ENCODE measurements at regions not wholly inside any gene's neighbourhood (a gene's known extent, or its start where the extent isn't known, plus 50 kb on each side); places are given as distances from the start of the nearest gene placed in this dataset.
A peak's percentile ranks its signal among the peaks of the same experiment; 100 is the strongest.

- no peak overlapping the region for H3K27ac ChIP-seq
- DNase-seq (no peak), ATAC-seq (no peak)
- intact Hi-C loops (cut with DNase I), result no loop called here
- no peaks in the 10 kb centered on the region for H3K27me3 ChIP-seq
- H3K4me1 ChIP-seq, result peaks cover 6 to 7% of the 10 kb centered on the region in 2 donors
- TF ChIP-seq, protein P1, sequence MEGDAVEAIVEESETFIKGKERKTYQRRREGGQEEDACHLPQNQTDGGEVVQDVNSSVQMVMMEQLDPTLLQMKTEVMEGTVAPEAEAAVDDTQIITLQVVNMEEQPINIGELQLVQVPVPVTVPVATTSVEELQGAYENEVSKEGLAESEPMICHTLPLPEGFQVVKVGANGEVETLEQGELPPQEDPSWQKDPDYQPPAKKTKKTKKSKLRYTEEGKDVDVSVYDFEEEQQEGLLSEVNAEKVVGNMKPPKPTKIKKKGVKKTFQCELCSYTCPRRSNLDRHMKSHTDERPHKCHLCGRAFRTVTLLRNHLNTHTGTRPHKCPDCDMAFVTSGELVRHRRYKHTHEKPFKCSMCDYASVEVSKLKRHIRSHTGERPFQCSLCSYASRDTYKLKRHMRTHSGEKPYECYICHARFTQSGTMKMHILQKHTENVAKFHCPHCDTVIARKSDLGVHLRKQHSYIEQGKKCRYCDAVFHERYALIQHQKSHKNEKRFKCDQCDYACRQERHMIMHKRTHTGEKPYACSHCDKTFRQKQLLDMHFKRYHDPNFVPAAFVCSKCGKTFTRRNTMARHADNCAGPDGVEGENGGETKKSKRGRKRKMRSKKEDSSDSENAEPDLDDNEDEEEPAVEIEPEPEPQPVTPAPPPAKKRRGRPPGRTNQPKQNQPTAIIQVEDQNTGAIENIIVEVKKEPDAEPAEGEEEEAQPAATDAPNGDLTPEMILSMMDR (IDR thresholded peaks at IDR 0.05), result no peak
- no peaks in the 10 kb centered on the region for H3K9me3 ChIP-seq
- H3K4me3 ChIP-seq, result no peak overlapping the region
- H3K36me3 ChIP-seq, result no peaks in the 10 kb centered on the region
Observed at GRCh38 chr10:78952030-78952429, 116.7 kb upstream of the ZMIZ1 start.

DNA sequence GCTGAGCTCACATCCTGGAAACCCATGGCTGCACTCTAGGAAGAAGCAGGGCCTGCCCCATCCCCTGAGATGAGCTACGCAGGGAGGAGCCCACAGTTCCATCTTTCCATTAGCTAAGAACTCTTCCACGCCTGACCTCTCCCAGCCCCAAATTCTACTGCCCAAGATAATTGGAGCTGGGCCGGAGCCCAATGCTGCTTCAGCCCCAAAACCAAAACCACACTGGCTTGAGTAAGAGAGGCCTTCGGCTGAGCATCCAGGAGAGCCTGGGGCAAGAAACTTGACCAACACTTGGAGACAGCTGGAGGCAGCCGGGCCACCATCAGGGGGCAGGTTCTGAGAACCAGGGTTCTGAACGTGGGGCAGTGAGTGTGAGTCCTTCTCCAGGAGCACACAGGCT lies 116.1 kb upstream of the ZMIZ1 start:
- intact Hi-C loops (cut with DNase I), result no loop called here

DNA sequence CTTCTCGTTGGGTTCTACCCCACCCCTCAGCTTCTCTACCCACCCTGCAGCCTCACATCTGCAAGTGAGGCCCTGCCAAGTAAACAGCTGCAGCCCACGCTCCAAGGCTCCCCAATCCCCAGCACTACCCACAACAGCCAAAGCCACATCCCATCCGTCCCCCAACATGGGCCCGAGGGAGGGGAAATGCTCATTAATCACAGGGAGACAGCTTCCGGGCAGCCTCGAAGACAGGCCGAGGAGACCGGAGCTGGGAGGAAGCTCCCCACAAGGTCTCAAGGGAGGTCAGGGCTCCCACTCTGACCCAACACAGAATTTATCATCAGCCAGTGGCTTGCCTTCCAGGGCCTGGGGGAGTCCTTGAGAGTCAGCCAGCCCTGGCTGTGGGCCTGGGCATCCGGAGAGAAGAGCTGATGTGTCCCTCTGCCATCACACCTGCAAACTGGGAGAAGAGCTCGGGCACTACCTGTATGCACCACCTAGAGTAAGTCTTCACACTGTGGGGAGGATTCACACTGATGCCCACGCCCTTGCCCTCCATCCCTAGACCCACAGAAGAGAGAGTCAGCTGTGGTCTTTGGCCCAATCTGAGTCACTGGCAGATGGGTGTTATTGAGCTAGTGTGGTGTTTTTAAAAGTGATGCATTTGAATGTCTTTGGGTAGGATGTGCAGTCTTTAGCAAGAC lies 115.5 kb upstream of the ZMIZ1 start:
- Histone ChIP-seq H3K27ac (no peak overlapping the region), H3K9me3 (no peaks in the 10 kb centered on the region), H3K36me3 (no peaks in the 10 kb centered on the region), H3K4me1 (peaks cover 6 to 7% of the 10 kb centered on the region in 2 donors), H3K27me3 (no peaks in the 10 kb centered on the region), H3K4me3 (no peak overlapping the region)
- intact Hi-C loops (cut with DNase I), result no loop called here
- DNase-seq (peak in 2 of 4 donors; percentile 66 to 74), ATAC-seq (peak; percentile 65)
- TF ChIP-seq, protein P1 (IDR thresholded peaks at IDR 0.05), result no peak

More for the DNA sequence above, 116.1 kb upstream of the ZMIZ1 start:
- ATAC-seq, result peak; percentile 65
- no peaks in the 10 kb centered on the region for H3K9me3 ChIP-seq
- H3K27me3 ChIP-seq, result no peaks in the 10 kb centered on the region
- H3K36me3 ChIP-seq, result no peaks in the 10 kb centered on the region
- TF ChIP-seq, protein P1 (IDR thresholded peaks at IDR 0.05), result no peak
- H3K4me1 ChIP-seq, result peaks cover 6 to 7% of the 10 kb centered on the region in 2 donors
- DNase-seq, result peak in 1 of 4 donors; percentile 72
- H3K27ac ChIP-seq, result no peak overlapping the region
- no peak overlapping the region for H3K4me3 ChIP-seq

DNA sequence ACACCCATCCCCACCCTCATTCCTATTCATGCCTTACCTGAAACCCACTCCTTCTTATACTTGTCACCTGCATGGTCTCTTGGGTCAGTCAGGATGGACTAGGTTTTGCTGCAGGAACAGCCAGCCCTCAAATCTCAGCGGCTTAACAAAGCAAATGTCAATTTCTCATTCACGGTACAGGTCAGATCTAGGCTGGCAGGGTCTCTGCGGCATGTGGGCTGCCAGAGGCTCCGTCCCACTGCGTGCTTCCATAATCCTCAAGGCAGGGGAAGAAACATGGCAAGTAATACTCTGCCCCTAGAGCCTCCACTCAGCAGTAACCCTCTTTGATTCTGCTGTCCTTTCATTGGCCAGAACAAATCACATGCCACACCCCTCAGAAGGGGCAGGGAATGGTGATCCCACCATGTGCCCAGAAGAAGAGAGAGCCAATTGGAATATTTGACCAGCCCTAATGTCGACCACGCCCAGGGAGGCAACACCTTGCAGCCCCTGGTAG lies 114.9 kb upstream of the ZMIZ1 start:
- Histone ChIP-seq H3K4me1 (peaks cover 6 to 7% of the 10 kb centered on the region in 2 donors), H3K27me3 (no peaks in the 10 kb centered on the region), H3K9me3 (no peaks in the 10 kb centered on the region)

DNA sequence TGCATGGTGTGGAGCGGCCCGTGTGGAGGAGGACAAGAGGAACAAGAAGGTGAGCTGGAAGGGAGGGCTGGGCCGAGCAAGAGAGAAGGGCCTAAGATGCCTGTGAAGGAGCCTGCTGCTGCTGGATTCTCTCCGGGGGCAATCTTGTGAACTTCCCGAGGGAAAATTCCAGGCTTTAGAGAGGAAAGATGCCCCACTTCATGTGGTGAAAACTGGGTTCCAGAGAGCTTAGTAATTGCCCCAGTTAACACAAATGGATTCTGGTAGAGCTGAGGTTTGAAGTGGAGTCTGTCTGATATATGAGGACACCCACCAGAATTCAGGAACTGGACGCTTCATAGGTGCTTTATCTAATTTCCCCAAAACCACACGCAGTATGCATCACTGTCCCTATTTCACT lies 114.1 kb upstream of the ZMIZ1 start:
- Histone ChIP-seq H3K27ac (no peak overlapping the region), H3K4me3 (no peak overlapping the region), H3K27me3 (no peaks in the 10 kb centered on the region), H3K9me3 (no peaks in the 10 kb centered on the region), H3K4me1 (peaks cover 6 to 7% of the 10 kb centered on the region in 2 donors), H3K36me3 (no peaks in the 10 kb centered on the region)
- TF ChIP-seq, protein P1 (IDR thresholded peaks at IDR 0.05), result no peak
- ATAC-seq (no peak), DNase-seq (no peak)
- intact Hi-C loops (cut with DNase I), result no loop called here

More for the DNA sequence above, 114.9 kb upstream of the ZMIZ1 start:
- H3K36me3 ChIP-seq, result no peaks in the 10 kb centered on the region
- intact Hi-C loops (cut with DNase I), result no loop called here
- DNase-seq (no peak), ATAC-seq (no peak)
- H3K4me3 ChIP-seq, result no peak overlapping the region
- H3K27ac ChIP-seq, result no peak overlapping the region
- TF ChIP-seq, protein P1 (IDR thresholded peaks at IDR 0.05), result no peak

Measured in left lung (tissue), 4 donors.